Activated T-helper 17 cell treated with anti-CD3 and anti-CD28 coated beads, Interleukin-2, amount 50 U/mL, for 72 hours (primary cell): ENCODE measurements at regions not wholly inside any gene's neighbourhood (a gene's known extent, or its start where the extent isn't known, plus 50 kb on each side); places are given as distances from the start of the nearest gene placed in this dataset.

Experiments used
- ATAC-seq: fragments of 150-1000 bp; cut with Tn5 transposase; replicated peaks from 2 replicates; pipeline ENCODE4 v1.10.0; 2021; ENCODE audit warnings: mild to moderate bottlenecking, moderate library complexity
- H3K27ac Mint-ChIP-seq: one replicate; pipeline ENCODE4 v1.8.0; 2022; ENCODE audit warnings: mixed read lengths
- H3K27me3 Mint-ChIP-seq: one replicate; pipeline ENCODE4 v1.8.0; 2022; ENCODE audit warnings: mixed read lengths
- H3K36me3 Mint-ChIP-seq: one replicate; pipeline ENCODE4 v1.8.0; 2022; ENCODE audit warnings: low read depth, mild to moderate bottlenecking, mixed read lengths
- H3K4me1 Mint-ChIP-seq: one replicate; pipeline ENCODE4 v1.8.0; 2022; ENCODE audit warnings: mixed read lengths
- H3K4me3 Mint-ChIP-seq: one replicate; pipeline ENCODE4 v1.8.0; 2022; ENCODE audit warnings: mild to moderate bottlenecking, mixed read lengths
- H3K9me3 Mint-ChIP-seq: one replicate; pipeline ENCODE4 v1.8.0; 2022; ENCODE audit warnings: mixed read lengths

DNA sequence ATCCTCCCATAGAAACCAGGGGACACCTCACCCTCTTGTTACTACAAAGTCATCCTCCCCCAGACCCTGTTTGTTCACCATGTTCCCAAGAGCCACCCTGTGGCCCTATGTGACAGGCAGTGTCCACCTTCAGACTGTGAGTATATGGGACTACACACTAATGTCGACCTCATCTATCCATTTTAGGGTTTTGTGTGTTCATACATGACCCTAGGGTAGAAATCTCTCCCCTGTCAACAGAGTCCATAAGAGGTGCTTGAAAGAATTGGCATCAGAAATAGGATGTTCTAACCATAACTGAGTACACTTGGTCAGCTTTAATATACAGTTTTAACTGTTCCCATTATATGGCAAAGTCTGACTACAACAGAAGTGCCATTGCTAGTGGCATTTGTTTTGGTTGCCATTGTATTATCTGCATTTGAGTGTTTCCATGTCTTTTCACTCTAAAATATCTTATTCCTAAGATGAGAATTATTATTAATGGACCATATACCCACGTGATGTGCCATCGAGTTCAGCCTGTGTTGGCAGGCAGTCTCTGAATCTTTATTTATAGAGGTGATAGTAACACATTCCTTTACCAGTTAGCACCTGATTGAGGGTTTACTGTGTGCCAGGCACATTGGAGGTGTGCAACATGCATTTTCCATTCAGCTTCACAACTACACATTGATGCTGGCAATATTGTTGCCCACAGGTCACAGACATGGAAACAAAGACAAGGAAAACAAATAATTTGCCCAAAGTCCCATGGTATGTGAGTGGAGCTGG lies 590.6 kb upstream of the IGFBP3 start:
- Mint-ChIP-seq H3K4me1 (no peaks in the 10 kb centered on the region), H3K36me3 (no peaks in the 10 kb centered on the region)

DNA sequence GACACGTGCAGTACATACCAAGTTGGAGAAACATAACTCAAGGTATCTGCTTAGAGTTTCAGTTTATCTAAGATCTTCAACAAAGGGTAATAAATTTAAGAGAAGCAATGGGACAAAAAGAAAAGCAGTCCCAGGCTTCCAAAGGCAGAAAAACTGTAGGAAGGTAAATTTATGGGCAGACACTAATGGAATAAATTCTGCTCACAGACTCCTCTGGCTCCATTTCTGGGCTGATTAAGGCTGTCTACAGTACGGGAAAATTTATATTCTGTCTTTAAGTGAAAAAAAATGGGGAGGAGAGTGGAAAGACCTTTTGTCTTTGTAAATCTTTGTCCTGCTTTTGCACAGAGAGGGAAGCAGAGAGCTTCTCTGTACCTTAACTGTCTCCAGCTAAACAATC lies 587.5 kb upstream of the IGFBP3 start:
- Mint-ChIP-seq H3K4me1 (no peaks in the 10 kb centered on the region), H3K27ac (no peak overlapping the region), H3K27me3 (no peaks in the 10 kb centered on the region), H3K4me3 (no peak overlapping the region), H3K9me3 (peaks cover 6% of the 10 kb centered on the region), H3K36me3 (no peaks in the 10 kb centered on the region)
- no peak for ATAC-seq

More for the DNA sequence above, 590.6 kb upstream of the IGFBP3 start:
- Mint-ChIP-seq H3K4me3 (no peak overlapping the region), H3K27me3 (no peaks in the 10 kb centered on the region), H3K9me3 (no peaks in the 10 kb centered on the region), H3K27ac (no peak overlapping the region)
- no peak for ATAC-seq

DNA sequence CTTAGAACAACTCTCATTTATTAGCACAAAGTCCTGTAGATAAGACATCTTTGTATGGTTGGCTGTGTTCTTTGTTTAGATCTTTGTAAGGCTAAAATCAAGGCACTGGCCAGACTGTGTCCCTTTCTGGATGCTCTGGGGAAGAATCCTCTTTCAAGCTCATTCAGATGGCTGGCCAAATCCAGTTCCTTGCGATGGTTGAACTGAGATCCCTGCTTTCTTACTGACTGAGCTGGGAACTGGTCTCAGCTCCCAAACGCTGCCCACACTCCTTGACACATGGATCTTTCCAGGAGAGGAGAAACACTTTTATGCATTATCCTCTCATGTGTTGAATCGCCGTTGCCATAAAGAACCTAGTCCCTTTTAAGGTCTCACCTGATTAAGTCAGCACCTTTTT lies 586.5 kb upstream of the IGFBP3 start:
- Mint-ChIP-seq H3K27me3 (no peaks in the 10 kb centered on the region), H3K4me1 (no peaks in the 10 kb centered on the region)

DNA sequence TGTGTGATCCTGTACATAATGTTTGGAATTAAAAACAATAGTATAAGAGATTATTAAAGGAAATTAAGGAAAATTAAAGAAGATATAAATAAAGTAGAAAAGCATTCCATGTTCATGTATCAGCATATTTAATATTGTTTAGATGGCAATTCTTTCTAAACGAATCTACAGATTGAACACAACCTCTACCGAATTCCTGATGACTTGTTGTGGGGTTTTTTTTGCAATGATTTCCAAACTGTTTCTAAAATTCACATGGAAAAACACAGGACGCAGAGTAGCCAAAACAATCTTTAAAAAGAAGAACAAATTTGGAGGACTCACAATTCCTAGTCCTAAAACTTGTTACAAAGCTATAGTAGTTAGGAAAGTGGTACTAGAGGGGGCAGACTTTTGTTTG lies 573.4 kb upstream of the IGFBP3 start:
- Mint-ChIP-seq H3K36me3 (no peaks in the 10 kb centered on the region), H3K27ac (no peak overlapping the region), H3K4me1 (no peaks in the 10 kb centered on the region), H3K9me3 (peaks cover 20% of the 10 kb centered on the region), H3K4me3 (no peak overlapping the region), H3K27me3 (no peaks in the 10 kb centered on the region)
- no peak for ATAC-seq

More for the DNA sequence above, 586.5 kb upstream of the IGFBP3 start:
- Mint-ChIP-seq H3K4me3 (no peak overlapping the region), H3K36me3 (no peaks in the 10 kb centered on the region), H3K27ac (no peak overlapping the region), H3K9me3 (peaks cover 10% of the 10 kb centered on the region)
- no peak for ATAC-seq

DNA sequence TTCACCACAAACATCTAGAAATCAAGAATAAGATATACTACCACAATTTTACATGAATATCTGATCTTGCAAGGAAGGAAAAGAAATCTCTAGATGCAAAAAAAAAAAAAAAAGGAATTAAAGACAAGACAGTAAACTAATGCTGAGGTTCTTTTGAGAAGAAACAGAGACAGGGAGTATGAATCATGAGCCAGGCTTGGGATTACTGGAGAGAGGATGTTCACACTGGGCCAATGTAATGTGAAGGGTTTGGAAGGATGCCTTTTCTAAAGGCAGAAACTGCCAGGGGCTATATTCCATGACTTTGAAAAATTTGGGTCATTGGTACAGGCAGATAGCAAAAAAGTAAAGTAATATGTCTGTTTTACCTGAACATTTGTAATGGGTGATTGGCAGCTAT lies 573.0 kb upstream of the IGFBP3 start:
- H3K4me3 Mint-ChIP-seq = no peak overlapping the region
- H3K4me1 Mint-ChIP-seq = no peaks in the 10 kb centered on the region
- no peaks in the 10 kb centered on the region for H3K36me3 Mint-ChIP-seq
- no peak overlapping the region for H3K27ac Mint-ChIP-seq
- no peaks in the 10 kb centered on the region for H3K27me3 Mint-ChIP-seq
- H3K9me3 Mint-ChIP-seq = peaks cover 18% of the 10 kb centered on the region
- no peak for ATAC-seq

DNA sequence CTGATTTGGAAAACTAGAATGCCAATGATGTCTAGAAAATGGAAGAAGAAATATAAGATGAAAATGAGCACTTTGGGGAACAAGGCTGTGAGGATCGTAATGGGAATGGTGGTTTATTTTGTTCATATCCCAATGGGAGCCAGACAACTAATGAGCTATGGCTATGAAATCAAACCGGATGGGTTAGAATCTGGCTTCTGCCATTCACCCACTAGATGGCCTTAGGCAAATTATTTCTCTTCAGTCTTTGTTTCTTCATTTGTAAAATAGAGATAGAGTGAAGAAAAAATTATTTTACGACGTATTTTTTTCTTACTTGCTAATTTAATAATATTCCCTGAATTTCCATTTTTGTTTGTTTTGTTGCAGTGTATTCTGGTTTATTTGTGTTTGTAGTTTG lies 572.1 kb upstream of the IGFBP3 start:
- no peaks in the 10 kb centered on the region for H3K27me3 Mint-ChIP-seq
- H3K36me3 Mint-ChIP-seq = no peaks in the 10 kb centered on the region
- ATAC-seq = no peak
- no peak overlapping the region for H3K27ac Mint-ChIP-seq
- peaks cover 12% of the 10 kb centered on the region for H3K9me3 Mint-ChIP-seq
- H3K4me3 Mint-ChIP-seq = no peak overlapping the region
- no peaks in the 10 kb centered on the region for H3K4me1 Mint-ChIP-seq

DNA sequence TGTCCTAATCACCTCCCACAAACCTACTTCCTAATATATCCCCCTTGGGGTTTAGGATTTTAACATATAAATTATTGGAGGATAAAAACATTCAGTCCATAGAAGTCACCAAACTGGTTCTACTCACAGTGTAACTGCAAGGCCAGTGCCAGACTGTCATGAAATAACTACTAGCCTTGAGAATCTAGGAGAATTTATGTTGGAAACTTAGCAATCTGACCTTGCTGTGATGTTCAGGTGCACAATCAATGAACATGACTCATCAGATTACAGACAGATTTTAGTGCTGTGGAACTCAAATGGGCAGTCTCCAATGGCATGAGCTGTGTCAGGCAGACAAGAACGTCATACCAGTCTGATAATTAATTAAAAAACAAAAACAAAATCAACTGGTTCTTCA lies 571.4 kb upstream of the IGFBP3 start:
- Mint-ChIP-seq H3K4me1 (no peaks in the 10 kb centered on the region), H3K36me3 (no peaks in the 10 kb centered on the region), H3K27ac (no peak overlapping the region), H3K4me3 (no peak overlapping the region), H3K27me3 (no peaks in the 10 kb centered on the region), H3K9me3 (peaks cover 9% of the 10 kb centered on the region)
- no peak for ATAC-seq

DNA sequence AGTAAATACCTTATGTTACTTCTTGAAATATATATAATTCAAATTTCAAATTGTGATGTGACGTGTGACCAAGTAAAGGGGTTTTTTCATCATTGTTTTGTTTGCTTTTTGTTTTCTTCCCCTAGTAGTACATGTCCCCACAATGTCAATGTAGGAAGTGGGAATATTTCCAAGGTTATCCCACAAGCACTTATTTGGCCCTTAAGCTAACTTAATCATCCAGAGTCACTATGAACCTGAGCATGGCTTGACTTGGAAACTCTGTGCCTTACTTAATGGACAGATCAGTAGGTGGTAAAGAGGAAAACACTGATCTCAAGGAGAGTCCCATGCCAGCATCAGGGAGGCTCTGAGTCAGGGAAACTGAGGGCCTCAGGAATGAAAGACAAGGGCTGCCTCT lies 569.3 kb upstream of the IGFBP3 start:
- Mint-ChIP-seq H3K36me3 (no peaks in the 10 kb centered on the region), H3K4me3 (no peak overlapping the region), H3K4me1 (no peaks in the 10 kb centered on the region), H3K27ac (no peak overlapping the region), H3K9me3 (peaks cover 4% of the 10 kb centered on the region), H3K27me3 (no peaks in the 10 kb centered on the region)
- no peak for ATAC-seq

DNA sequence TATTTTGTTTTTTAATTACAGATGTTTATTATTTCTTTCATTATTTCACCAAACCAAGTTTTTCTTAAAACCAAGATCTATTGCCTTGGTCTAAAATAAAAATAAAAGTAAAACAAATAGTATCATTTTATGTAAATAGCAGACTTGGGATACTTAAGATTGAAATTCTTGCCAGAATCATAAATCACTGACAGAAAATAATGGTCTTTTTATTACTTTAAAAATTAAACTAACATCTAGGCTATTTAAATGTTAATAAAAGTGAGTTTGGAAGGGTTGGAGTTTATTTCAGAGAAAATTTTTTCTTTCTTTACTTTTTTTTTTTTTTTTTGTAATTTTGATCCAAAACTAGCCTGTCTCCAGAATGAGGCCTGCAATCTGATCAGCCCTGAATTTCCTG lies 568.0 kb upstream of the IGFBP3 start:
- ATAC-seq = no peak
- H3K9me3 Mint-ChIP-seq = no peaks in the 10 kb centered on the region
- no peaks in the 10 kb centered on the region for H3K4me1 Mint-ChIP-seq
- no peaks in the 10 kb centered on the region for H3K36me3 Mint-ChIP-seq
- no peak overlapping the region for H3K4me3 Mint-ChIP-seq
- no peak overlapping the region for H3K27ac Mint-ChIP-seq
- no peaks in the 10 kb centered on the region for H3K27me3 Mint-ChIP-seq

DNA sequence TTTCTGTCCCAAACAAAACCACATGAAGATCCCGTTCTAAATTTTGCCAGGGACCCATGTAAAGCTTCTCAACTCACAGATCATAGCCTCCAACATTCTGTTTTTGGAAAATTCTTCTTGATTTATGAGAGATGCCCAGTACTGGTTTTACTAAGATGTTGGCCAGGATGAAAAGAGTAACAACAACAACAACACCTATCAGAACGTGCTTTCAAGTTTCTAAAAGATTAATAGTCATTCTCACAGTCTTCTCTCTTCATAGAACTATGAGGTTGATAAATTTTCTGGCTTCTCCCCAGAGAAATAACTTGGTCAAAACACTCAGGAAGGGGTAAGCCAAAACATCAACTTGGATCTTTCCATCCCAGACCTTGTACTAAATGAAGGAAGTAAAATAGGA lies 567.5 kb upstream of the IGFBP3 start:
- ATAC-seq = no peak
- Mint-ChIP-seq H3K27ac (no peak overlapping the region), H3K9me3 (peaks cover 4% of the 10 kb centered on the region), H3K36me3 (no peaks in the 10 kb centered on the region), H3K27me3 (no peaks in the 10 kb centered on the region), H3K4me3 (no peak overlapping the region), H3K4me1 (no peaks in the 10 kb centered on the region)

DNA sequence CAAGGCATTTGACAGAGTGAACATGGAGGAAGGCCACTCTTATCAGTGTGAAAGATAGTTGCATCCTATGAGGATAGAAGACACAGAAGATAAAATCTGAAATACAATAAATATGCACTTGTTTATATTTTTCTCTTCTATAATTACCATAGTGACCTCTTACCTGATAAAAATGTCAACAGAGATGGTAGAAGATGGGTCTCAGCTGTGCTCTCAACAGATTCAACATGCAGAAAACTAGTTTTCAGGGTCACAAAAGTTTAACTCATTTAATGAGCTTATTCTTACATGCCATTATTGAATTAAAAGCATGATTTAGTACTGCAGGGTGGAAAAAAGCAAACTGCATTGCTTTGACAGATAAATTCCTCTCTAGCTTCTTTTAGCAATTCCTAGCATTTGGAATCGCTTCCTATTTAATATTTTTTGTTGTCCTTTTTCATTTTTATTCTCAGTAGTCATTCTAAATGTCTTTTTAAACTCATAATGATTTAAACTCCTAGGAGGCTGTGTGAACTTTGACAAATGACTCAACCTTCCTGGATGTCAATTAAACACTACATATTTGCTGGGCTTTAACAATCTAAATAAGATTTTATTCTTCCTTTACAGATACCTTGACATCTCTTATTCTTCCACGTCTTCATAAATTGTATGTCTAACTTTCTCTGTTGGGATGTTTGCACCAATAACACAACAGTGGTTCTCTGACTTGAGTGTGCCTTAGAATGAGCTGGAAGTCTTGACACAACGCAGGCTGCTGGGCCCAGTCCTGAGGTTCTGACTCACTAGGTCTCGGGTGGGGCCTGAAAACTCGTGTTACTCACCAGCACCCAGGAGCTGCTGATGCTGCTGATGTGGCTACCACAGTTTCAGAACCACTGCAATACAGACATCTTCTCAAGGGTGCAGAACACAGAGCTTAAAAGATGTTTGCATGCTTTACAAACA lies 565.5 kb upstream of the IGFBP3 start:
- no peak overlapping the region for H3K27ac Mint-ChIP-seq
- H3K36me3 Mint-ChIP-seq = no peaks in the 10 kb centered on the region
- H3K27me3 Mint-ChIP-seq = no peaks in the 10 kb centered on the region
- H3K4me1 Mint-ChIP-seq = no peaks in the 10 kb centered on the region
- peaks cover 5% of the 10 kb centered on the region for H3K9me3 Mint-ChIP-seq
- H3K4me3 Mint-ChIP-seq = no peak overlapping the region
- ATAC-seq = no peak

DNA sequence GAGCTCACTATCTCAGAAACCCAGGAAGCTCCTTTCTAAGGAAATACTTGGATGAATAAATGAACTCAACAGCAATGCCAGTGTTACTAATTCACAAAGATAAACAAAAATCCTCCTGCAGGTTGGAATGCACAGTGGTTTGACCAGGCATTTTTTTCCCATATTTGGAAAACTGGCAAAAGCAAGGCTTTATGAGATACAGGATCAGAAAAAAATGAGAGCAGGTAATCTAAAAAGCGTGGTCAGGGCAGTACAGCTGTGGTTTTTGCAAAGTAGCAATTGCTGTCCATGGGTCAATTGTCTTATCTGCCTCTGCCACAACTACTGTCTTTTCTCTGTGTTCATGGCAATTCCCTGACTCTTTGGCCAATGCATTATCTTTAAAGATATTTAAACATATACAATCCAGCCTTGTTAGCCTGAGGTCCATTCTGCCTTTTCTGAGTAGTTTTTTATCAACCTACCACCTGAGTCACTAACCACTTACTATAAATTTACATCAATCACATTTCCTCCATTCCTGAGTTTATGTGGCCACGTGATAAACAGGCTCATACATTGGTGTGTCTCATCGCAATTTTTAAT lies 564.5 kb upstream of the IGFBP3 start:
- no peaks in the 10 kb centered on the region for H3K4me1 Mint-ChIP-seq
- ATAC-seq = no peak
- H3K36me3 Mint-ChIP-seq = no peaks in the 10 kb centered on the region

DNA sequence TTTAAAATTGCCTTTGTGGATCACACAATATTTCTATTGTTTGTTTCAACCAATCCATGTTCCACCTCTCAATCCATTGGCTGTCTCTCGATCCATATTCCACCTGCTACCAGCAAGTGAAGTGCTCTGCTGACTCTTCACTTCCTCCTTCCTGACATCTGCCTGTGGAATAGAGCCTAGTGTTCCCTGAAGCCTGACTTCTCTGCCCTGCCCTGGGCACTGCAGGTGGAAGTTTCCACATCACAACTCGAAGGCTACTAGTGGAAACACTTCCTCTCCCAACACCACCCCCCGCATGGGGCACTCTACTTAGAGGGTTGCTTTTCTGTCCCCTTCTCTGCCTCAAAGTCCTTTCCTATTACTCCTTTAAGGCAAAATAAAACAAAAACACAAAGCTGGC lies 563.8 kb upstream of the IGFBP3 start:
- H3K36me3 Mint-ChIP-seq = no peaks in the 10 kb centered on the region
- peaks cover 5% of the 10 kb centered on the region for H3K9me3 Mint-ChIP-seq
- no peaks in the 10 kb centered on the region for H3K27me3 Mint-ChIP-seq
- ATAC-seq = no peak
- no peak overlapping the region for H3K4me3 Mint-ChIP-seq
- H3K4me1 Mint-ChIP-seq = no peaks in the 10 kb centered on the region
- H3K27ac Mint-ChIP-seq = no peak overlapping the region

More for the DNA sequence above, 564.5 kb upstream of the IGFBP3 start:
- H3K9me3 Mint-ChIP-seq = peaks cover 5% of the 10 kb centered on the region
- no peak overlapping the region for H3K27ac Mint-ChIP-seq
- no peak overlapping the region for H3K4me3 Mint-ChIP-seq
- no peaks in the 10 kb centered on the region for H3K27me3 Mint-ChIP-seq

DNA sequence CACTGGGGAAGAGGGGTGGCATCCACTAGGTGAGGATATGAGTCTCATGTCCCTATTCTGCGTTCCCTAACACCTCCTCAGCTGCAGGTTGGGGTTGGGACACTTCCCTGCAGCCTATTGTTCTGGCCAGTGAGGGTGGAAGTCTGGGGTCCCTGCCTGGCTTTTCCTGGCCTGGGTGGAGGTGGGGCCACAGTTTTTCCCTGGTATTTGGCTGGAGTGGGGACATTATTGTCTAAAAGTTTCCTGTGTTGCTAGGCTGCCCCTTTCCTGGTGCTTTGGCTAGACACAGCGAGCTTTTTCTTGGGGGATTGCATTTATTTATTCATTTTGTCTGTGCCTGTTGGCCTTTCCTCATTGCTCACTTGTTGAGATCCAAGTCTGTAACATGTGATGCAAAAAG lies 559.5 kb upstream of the IGFBP3 start:
- Mint-ChIP-seq H3K36me3 (no peaks in the 10 kb centered on the region), H3K4me1 (no peaks in the 10 kb centered on the region), H3K9me3 (peaks cover 10% of the 10 kb centered on the region), H3K4me3 (no peak overlapping the region), H3K27ac (no peak overlapping the region), H3K27me3 (no peaks in the 10 kb centered on the region)
- ATAC-seq = no peak

DNA sequence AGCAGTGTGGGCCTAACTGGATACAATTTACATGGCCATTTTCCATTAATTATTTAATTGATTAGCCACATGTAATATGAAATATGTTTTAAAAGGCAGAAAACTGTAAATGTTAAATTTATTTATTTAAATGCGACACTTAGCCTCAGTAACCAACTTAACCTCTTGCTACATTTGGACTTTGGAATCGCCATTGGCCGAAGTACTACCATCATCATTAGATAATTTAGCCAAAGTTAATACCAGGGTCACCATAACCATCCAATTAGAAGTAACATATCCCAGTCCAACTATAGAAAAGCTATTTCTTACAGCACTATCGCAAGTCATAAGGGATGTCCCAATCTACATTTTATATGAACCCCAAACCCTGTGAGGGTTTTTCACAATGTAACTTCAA lies 558.6 kb upstream of the IGFBP3 start:
- no peak for ATAC-seq
- H3K36me3 Mint-ChIP-seq = no peaks in the 10 kb centered on the region
- no peak overlapping the region for H3K27ac Mint-ChIP-seq
- H3K4me3 Mint-ChIP-seq = no peak overlapping the region
- H3K4me1 Mint-ChIP-seq = no peaks in the 10 kb centered on the region
- peaks cover 3% of the 10 kb centered on the region for H3K27me3 Mint-ChIP-seq
- H3K9me3 Mint-ChIP-seq = peaks cover 16% of the 10 kb centered on the region
